Retinal pigment epithelial cell (primary cell): ENCODE measurements at regions not wholly inside any gene's neighbourhood (a gene's known extent, or its start where the extent isn't known, plus 50 kb on each side); places are given as distances from the start of the nearest gene placed in this dataset.
A peak's percentile ranks its signal among the peaks of the same experiment; 100 is the strongest.

Source experiments
- DNase-seq: peaks from one replicate; pipeline ENCODE4 v3.0.0-alpha.2; 2010; ENCODE audit warnings: low read depth
- H3K4me3 ChIP-seq: 2 replicates; pipeline ENCODE4 v1.5.1; 2011; ENCODE audit warnings: mild to moderate bottlenecking, low read length, control low read depth, moderate library complexity
- CTCF ChIP-seq: conservative IDR thresholded peaks from 2 replicates; pipeline ENCODE4 v1.5.1; 2011; ENCODE audit warnings: low read depth, low read length, control low read depth, inconsistent platforms

- H3K4me3 ChIP-seq = no peak overlapping the region
- DNase-seq = no peak
- TF ChIP-seq CTCF = no peak
These were observed 226.6 kb downstream of the MEIS1 start for GRCh38 chr2:66661253-66662173.

GRCh38 chr2:66665124-66665984 lies 230.4 kb downstream of the MEIS1 start:
- no peak for DNase-seq
- TF ChIP-seq CTCF = no peak

GRCh38 chr2:66667301-66667700 lies 232.4 kb downstream of the MEIS1 start:
- H3K4me3 ChIP-seq = no peak overlapping the region
- TF ChIP-seq CTCF = no peak
- no peak for DNase-seq

More at GRCh38 chr2:66665124-66665984, 230.4 kb downstream of the MEIS1 start:
- no peak overlapping the region for H3K4me3 ChIP-seq

- no peak for TF ChIP-seq CTCF
- no peak for DNase-seq
- H3K4me3 ChIP-seq = no peak overlapping the region
These were observed 238.4 kb downstream of the MEIS1 start for GRCh38 chr2:66673286-66673685.

GRCh38 chr2:66674087-66674486 lies 239.2 kb downstream of the MEIS1 start:
- H3K4me3 ChIP-seq = no peak overlapping the region
- no peak for TF ChIP-seq CTCF
- no peak for DNase-seq

GRCh38 chr2:66675591-66675990 lies 240.7 kb downstream of the MEIS1 start:
- no peak for TF ChIP-seq CTCF
- no peak overlapping the region for H3K4me3 ChIP-seq
- no peak for DNase-seq

GRCh38 chr2:66679442-66679841 lies 244.5 kb downstream of the MEIS1 start:
- no peak for TF ChIP-seq CTCF
- H3K4me3 ChIP-seq = no peak overlapping the region
- peak; percentile 54 for DNase-seq
